SK-N-MC (cell line): ENCODE measurements at regions not wholly inside any gene's neighbourhood (a gene's known extent, or its start where the extent isn't known, plus 50 kb on each side); places are given as distances from the start of the nearest gene placed in this dataset.

Experiments
- EZH2 ChIP-seq: fragments of 200-600 bp; sonication (generic); IDR thresholded peaks from one replicate; pipeline ENCODE4 v1.6.1; 2017; ENCODE audit warnings: antibody characterized with exemption
- FOXP2 ChIP-seq: optimal IDR thresholded peaks from 2 replicates; pipeline ENCODE3; 2011; ENCODE audit warnings: mild to moderate bottlenecking, moderate library complexity; ENCODE audit not compliant: insufficient read depth; ENCODE audit errors: extremely low read length, control extremely low read depth
- POLR2AphosphoS5 ChIP-seq: IDR thresholded peaks from 2 replicates; pipeline ENCODE4 v1.6.1; 2012; ENCODE audit warnings: mild to moderate bottlenecking, low read depth, low read length, borderline replicate concordance

- TF ChIP-seq POLR2AphosphoS5: no peak
- no peak for TF ChIP-seq EZH2
- TF ChIP-seq FOXP2: no peak
Measured at GRCh38 chr5:56323505-56323904, 90.4 kb upstream of the ANKRD55 start.
